ENCODE measurements at regions not wholly inside any gene's neighbourhood (a gene's known extent, or its start where the extent isn't known, plus 50 kb on each side); places are given as distances from the start of the nearest gene placed in this dataset.
"Not testable (repeated sequence)": the region's sequence is repeated elsewhere in the genome, so short reads cannot be mapped to it uniquely, and the experiment has no call there.

DNA sequence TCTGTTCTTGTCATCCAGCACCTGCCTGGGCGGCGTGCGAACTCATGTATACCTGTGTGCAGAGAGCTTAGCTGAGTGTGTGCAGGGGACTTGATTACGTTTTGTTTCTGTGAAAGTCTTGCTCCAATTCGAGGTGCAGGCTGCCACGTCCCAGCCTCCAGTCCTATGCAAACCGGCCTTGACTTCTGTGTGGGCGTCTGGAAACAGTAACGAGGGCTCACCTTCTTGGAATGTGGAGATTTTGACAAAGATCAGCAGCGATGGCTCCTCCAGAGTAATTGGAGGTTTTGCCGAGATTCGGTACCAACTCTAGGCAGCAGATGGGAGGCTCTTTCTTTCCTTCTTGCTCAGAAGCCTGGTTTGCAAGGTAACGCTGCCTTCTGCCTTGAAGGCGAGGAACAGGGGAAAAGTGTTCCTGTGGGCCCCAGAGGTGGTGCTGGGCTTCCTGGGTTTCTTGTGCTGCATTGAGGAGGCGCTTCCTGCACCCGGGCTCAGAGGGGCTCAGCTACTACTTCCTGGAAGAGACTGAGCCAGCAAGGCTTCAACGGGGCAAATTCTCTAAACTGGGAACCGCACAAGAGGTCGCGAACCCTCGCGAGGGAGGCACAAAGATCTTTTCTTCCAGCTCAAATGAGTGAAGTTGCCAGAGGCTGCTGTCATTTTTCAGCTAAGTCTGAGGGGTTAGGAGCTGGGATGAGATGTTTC is 249.0 kb downstream of the AACS start:
- DNase-seq = no peak

- no peak for DNase-seq
Measured at GRCh38 chr12:125315771-125316170, 250.5 kb downstream of the AACS start.

DNA sequence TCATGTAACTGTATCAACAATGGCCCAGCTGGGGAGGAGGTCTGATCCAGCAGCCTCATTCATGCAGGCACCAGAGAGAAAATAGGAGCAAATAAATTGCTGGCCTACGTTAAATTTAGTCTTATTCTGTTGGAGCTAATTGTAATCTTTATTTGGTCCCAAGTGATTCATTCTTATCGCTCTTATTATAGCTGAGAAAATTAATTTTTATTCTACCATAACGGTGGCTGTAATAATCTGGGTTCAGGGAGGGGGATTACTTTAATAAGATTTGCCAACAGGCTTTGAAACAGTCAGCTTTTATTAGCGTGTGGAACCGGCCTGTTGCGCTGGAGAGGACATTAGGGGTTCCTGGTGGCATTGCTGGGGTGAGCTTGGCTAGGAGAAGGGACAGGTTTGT is 254.9 kb downstream of the AACS start:
- no peak for DNase-seq

GRCh38 chr12:125324861-125325490 is 259.7 kb downstream of the AACS start:
- DNase-seq = no peak

DNA sequence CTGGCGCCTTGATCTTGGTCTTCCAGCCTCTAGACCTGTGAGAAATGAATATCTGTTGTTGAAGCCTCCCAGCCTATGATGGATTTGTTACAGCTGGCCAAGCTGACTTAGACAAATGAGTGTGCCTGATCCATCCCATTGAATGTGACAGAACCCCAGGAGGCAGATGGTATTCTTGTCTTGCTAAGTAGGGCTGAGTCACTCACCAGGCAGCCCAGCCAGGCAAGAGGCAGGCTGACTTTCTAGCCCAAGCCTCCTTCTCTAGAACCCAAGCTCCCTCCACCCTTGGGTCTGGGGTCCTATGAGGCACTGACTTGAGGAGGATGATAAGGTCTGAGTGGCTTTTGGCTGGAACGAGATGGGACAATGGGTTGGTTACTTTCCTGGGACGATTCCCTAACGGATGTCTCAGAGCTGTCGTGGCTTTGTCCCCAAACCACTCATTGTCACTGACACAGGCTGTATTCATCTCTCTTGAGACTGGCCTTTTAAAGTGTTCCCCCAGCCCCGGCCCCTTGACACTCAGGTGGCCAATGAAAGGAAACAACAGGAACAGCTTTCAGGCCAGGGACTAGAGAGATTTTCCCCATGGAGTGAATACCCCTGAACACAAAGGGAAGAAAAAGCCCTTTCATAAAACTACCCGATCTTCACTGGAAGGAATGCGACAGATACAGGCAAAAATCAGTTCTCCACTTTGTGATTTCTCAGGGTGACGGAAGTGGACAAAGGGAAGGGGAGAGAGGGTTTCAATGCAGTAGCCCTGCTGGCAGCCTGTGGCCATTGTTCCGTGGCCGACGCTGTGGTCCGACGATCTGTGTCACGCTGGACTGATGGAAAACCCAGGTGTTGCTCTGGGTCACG is 264.2 kb downstream of the AACS start:
- DNase-seq = no peak

DNA sequence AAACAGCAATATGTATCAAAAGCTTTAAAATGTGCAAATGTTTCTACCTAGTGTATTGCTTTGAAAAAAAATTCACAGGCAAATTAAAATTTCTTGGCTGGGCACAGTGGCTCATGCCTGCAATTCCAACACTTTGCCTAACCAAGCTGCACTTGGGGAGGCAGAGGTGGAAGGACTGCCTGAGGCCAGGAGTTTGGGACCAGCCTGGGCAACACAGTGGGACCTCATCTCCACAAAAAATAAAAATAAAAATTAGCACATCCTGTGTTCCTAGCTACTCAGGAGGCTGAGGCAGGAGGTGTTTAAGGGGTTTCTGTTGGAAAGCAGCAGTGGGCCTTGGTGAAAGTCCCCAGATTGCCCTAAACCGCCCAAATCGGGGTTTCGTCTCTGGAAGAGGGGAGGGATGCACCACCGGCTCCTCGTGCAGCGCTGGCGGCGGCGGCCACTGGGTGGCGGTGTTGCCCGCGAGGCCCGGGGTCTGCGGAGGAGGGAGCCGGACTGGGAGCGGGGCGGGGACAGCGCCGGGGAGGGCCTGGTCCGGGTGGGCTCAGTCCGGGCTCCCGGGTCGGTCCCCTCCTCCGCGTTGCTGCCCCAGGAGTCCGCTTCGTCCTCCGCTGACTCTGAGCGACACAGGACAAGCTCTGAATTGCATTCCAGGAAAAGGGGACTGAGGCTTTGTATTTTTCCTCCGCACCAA is 265.6 kb downstream of the AACS start:
- peak in 2 of 6 experiments; percentile 9 to 17 for DNase-seq

GRCh38 chr12:125331342-125332052 is 266.3 kb downstream of the AACS start:
- no peak for DNase-seq

DNA sequence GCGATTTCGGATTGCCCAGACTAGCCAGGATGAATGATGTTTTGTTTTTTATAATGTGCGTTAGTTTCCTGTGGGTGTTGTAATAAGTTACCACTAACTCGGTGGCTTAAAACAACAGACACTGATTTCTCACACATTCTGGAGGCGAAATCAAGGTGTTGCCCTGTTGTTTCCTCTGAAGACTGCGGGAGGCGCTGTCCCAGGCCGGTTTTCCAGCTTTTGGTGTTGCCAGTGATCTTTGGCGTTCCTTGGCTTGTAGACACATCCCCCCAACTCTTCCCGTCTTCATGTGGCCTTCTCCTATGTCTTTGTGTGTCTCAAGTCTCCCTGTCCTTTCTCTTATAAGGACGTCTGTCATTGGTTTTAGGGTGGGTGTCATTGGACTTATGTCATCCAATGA is 267.7 kb downstream of the AACS start:
- no peak for DNase-seq

DNA sequence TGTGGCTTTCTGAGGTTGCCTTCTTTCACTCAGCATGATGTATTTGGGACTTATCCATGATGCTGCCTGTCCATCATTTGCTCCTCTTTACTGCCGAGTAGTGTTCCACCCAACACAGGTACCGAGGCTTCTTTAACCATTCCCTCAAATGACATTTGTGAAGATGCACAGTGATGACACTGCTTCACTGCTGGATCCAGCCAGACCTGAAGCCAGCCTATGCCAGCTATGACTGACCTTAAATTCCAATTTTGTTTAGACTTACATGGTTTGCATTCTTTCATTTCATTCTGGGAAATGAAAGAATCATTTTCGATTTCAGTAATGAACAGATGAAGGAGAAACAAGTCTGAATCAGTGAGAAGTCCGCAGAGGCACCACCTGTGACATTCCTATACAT is 271.0 kb downstream of the AACS start:
- DNase-seq = no peak

- no peak for DNase-seq
Measured at GRCh38 chr12:125340791-125341190, 275.6 kb downstream of the AACS start.

- no peak for DNase-seq
Measured at GRCh38 chr12:125341422-125341821, 276.2 kb downstream of the AACS start.

GRCh38 chr12:125343649-125344048 is 278.4 kb downstream of the AACS start:
- no peak for DNase-seq

- DNase-seq = no peak
Measured at GRCh38 chr12:125346362-125346761, 281.1 kb downstream of the AACS start.

DNA sequence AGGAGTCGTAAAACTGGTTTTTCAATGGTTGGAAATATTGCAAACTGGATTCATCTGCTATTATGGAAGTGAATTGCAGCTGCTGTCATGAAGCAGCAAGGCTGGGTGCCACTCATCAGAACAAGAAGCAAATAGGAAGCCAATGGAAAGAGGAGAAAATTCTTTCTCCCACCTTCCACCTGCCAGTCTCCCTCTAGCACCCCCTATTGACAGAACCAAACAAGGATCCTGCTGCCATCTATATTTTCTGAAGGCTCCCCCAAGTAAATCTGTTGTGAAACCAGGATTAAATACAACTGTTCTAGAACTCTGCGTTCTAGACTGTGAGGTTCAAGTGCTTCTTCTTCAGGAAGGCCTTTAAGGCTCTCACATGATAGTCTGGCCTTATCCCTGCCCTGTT is 286.6 kb downstream of the AACS start:
- no peak for DNase-seq

GRCh38 chr12:125353002-125353401 is 287.8 kb downstream of the AACS start:
- not testable (repeated sequence) for DNase-seq

DNA sequence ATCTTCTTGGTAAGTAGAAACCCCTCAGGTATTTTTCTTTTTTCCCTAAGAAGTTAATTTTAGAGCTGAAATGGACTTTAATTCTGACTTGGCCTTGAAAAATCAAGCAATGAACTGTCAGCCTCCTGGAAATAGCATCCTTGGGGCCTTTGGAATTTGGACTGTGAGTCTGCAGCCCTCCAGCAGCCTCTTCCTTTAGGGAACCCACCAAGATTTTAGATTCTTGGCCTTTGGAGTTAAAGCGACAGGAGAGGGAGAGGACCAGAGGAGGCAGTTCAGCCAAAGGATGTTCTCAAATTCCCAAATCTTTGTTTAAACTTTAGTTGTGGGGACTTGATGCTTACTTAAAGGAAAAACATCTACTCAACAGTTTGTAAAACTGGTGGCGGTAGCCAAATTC is 288.6 kb downstream of the AACS start:
- no peak for DNase-seq

DNA sequence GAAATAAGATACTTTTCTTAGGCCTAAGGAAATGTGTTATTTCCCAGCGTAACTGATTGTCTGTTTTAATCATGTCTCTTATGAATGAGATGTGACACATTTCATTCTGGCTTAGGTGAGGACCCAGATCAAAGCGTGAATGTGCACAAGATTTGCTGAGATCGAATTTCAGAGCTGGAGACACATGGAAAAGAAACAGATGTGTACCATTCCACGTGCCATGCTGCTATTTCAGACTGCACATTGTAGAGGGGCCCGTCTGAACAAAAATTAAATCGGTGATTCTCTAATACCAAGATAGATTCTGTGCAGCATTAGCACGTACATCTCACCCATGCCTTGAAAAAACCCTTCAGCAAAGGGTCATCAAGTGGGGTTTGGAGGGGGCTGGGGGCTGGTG is 290.4 kb downstream of the AACS start:
- DNase-seq = no peak

DNA sequence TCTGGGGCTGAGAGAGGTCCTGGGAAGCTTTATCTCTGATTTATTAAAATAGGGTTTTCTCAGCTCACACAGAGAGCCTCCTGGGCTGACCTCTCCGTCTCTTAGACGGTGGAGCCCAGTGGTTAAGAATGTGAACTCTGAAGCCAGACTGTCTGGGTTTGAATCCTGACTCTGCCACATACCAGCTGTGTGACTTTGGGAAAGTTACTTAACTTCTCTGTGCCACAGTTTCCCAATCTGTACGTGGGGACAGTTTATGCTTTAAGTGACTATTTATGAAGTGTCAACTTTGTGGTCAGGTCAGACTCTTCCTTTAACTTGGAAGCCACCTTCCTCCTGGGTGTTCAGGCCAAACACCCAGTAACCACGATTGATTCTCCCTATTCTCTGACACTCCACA is 290.9 kb downstream of the AACS start:
- no peak for DNase-seq

GRCh38 chr12:125357561-125357960 is 292.3 kb downstream of the AACS start:
- no peak for DNase-seq

GRCh38 chr12:125360540-125360939 is 295.3 kb downstream of the AACS start:
- no peak for DNase-seq

DNA sequence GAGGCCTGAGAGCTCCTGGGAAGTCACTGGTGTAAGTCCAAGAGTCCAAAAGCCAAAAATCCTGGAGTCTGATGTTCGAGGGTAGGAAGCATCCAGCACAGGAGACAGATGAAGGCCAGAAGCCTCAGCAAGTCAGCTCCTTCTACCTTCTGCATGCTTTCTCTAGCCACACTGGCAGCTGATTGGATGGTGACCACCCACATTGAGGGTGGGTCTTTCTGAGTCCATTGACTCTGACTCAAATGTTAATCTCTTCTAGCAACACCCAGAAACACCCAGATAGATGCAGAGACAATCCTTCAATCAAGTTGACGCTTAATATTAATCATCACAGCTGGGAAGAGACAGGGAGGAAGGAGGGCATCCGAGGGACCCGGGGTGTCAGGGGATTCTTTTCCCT is 305.8 kb downstream of the AACS start:
- DNase-seq = no peak

GRCh38 chr12:125372085-125372484 is 306.9 kb downstream of the AACS start:
- no peak for DNase-seq

GRCh38 chr12:125373375-125373774 is 308.1 kb downstream of the AACS start:
- DNase-seq = no peak
